ENCODE measurements at regions not wholly inside any gene's neighbourhood (a gene's known extent, or its start where the extent isn't known, plus 50 kb on each side); places are given as distances from the start of the nearest gene placed in this dataset.
"Not testable (repeated sequence)": the region's sequence is repeated elsewhere in the genome, so short reads cannot be mapped to it uniquely, and the experiment has no call there.

DNA sequence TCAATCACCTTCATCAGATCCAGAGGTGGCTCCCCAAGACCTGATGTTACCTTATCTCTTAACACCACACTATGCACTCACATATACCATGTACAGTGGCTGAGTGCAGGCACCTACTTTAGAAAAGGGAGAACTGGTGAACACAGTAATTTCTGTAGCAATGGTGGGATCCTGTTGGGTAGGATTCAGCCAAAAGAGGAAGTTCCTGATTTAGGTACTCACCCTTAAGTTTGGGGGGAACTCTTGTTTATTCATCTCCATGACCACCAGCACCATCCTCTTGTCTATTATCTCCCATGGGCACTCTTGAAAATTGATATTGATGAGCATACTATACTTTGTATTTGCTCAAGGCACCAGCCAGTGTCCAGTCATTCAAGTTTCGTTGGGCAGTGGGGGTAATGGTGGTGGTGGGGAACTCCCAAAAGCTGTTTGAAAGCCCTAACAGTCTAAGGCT lies 324.4 kb downstream of the LMO7 start:
- H3K4me3 ChIP-seq = no peak overlapping the region
- no peak overlapping the region for H3K27ac ChIP-seq
- no peak for TF ChIP-seq CTCF (IDR thresholded peaks at IDR 0.05)
- no peaks in the 10 kb centered on the region for H3K36me3 ChIP-seq
- H3K4me1 ChIP-seq = no peaks in the 10 kb centered on the region
- no peak for DNase-seq (ENCODE audit: low spot score)
- no peaks in the 10 kb centered on the region for H3K9me3 ChIP-seq
- no peaks in the 10 kb centered on the region for H3K27me3 ChIP-seq

- TF ChIP-seq CTCF (IDR thresholded peaks at IDR 0.05) = no peak
- H3K36me3 ChIP-seq = no peaks in the 10 kb centered on the region
- H3K27me3 ChIP-seq = no peaks in the 10 kb centered on the region
- H3K27ac ChIP-seq = no peak overlapping the region
- no peaks in the 10 kb centered on the region for H3K4me1 ChIP-seq
- no peak for DNase-seq (ENCODE audit: low spot score)
- no peak overlapping the region for H3K4me3 ChIP-seq
- H3K9me3 ChIP-seq = no peaks in the 10 kb centered on the region
These were observed 323.8 kb downstream of the LMO7 start for GRCh38 chr13:75959861-75960481.

DNA sequence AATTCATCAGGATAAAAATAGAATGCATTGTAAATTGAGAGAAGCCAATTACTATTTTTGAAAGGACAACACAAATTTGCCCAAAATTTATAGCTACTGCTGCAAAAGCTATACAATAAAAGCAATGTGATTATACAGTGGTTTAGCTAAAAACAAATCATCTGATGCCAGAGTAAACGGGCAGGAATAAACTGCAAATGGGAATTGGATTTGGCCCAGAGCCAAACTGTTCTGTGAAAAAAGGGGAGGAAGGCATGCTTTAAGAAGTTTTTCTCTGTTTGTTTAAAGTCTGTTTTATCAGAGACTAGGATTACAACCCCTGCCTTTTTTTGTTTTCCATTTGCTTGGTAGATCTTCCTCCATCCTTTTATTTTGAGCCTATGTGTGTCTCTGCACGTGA lies 317.5 kb downstream of the LMO7 start:
- not testable (repeated sequence) for H3K27ac ChIP-seq; H3K9me3 ChIP-seq; DNase-seq (ENCODE audit: low spot score); H3K27me3 ChIP-seq; H3K36me3 ChIP-seq; H3K4me1 ChIP-seq; H3K4me3 ChIP-seq

DNA sequence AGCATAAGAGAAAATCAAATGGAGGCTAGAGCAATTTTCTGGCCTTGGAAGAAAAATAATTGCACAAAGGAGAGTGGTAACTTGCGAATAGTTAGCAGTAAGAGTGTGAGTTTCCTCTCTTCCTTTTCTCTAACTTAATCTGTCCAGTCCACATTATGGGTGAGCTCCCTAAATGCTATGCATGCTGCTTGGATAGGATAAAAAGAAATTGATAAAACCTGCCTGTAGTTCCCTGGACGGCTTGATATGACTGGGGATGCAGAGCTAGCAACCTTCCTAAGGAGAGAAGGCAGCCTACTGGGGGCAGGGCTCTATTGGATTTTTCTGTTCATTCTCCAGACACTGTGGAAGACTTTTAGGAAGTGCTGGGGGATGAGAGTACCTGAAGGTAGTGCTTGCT lies 311.3 kb downstream of the LMO7 start:
- H3K4me1 ChIP-seq = peaks cover 0 to 6% of the 10 kb centered on the region in 2 donors
- TF ChIP-seq CTCF (IDR thresholded peaks at IDR 0.05) = no peak
- H3K27me3 ChIP-seq = no peaks in the 10 kb centered on the region
- no peaks in the 10 kb centered on the region for H3K9me3 ChIP-seq
- no peak for DNase-seq (ENCODE audit: low spot score)
- H3K36me3 ChIP-seq = no peaks in the 10 kb centered on the region
- H3K27ac ChIP-seq = no peak overlapping the region
- H3K4me3 ChIP-seq = no peak overlapping the region

- Histone ChIP-seq H3K4me3 (no peak overlapping the region), H3K9me3 (no peaks in the 10 kb centered on the region), H3K36me3 (no peaks in the 10 kb centered on the region), H3K27me3 (no peaks in the 10 kb centered on the region), H3K4me1 (peaks cover 0 to 6% of the 10 kb centered on the region in 2 donors), H3K27ac (no peak overlapping the region)
- no peak for TF ChIP-seq CTCF (IDR thresholded peaks at IDR 0.05)
- DNase-seq (ENCODE audit: low spot score) = no peak
These were observed 310.6 kb downstream of the LMO7 start for GRCh38 chr13:75946536-75947284.

DNA sequence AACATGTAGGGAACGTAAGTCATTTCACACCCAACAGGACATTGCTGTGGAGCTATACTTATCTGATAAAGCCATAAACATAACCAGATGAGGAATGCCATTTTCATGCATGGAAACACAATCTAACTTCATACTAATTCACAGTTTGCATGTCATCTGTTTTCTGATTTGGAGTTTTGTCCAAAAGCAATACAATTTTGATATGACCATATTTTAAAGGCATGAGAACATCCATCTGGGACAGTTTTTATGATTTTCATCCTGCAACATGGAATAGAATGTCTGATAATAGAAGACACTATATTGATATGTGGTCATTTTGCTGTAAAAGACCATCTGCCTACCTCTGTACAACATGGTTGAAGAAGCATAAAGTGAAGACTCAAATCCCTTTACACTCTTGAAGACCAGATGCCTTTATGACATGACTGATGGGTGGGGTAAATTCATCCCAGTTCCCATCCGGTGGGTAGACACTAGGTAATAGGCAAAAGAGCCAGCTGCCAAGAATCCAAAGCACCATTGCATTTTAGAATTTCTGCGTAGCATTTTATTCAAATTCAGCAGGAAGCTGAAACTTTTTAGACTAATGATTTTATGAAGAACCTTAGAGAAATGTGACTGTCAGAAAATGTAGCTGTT lies 309.8 kb downstream of the LMO7 start:
- Histone ChIP-seq H3K27me3 (no peaks in the 10 kb centered on the region), H3K4me1 (peaks cover 0 to 6% of the 10 kb centered on the region in 2 donors), H3K9me3 (no peaks in the 10 kb centered on the region), H3K36me3 (no peaks in the 10 kb centered on the region), H3K27ac (no peak overlapping the region), H3K4me3 (no peak overlapping the region)
- DNase-seq (ENCODE audit: low spot score) = no peak
- no peak for TF ChIP-seq CTCF (IDR thresholded peaks at IDR 0.05)

Data from right atrium auricular region (tissue), 2 donors.